K562 (cell line): ENCODE measurements at regions not wholly inside any gene's neighbourhood (a gene's known extent, or its start where the extent isn't known, plus 50 kb on each side); places are given as distances from the start of the nearest gene placed in this dataset.

Experiments
- CTCF ChIP-seq, 3 experiments: IDR thresholded peaks in 2 of 3; conservative IDR thresholded peaks in 1 of 3; 2 replicates each; pipeline ENCODE4 v1.5.1; 2011 to 2012; ENCODE audit warnings: low read length in 3 of 3, mild to moderate bottlenecking in 3 of 3, control low read depth in 2 of 3, improper control_type of control experiment in 1 of 3, inconsistent platforms in 1 of 3, low read depth in 1 of 3, mixed read lengths in 1 of 3, moderate library complexity in 1 of 3; ENCODE audit not compliant: insufficient read depth in 2 of 3
- EGR1 ChIP-seq: fragments of 450-650 bp; conservative IDR thresholded peaks from 2 replicates; pipeline ENCODE4 v1.6.1; 2017; ENCODE audit warnings: mild to moderate bottlenecking
- IRF2 ChIP-seq: sonication (generic); formaldehyde crosslinking; IDR thresholded peaks from 2 replicates; pipeline ENCODE4 v1.8.1; 2022; ENCODE audit warnings: mild to moderate bottlenecking, missing genetic modification reagents
- JUND ChIP-seq, 2 experiments: IDR thresholded peaks; 2 replicates in 1 of 2; 3 replicates in 1 of 2; pipeline ENCODE4 v1.6.1; 2011; ENCODE audit warnings: borderline replicate concordance in 2 of 2, low read depth in 2 of 2, low read length in 2 of 2, improper control_type of control experiment in 1 of 2, missing biosample characterization in 1 of 2, missing genetic modification characterization in 1 of 2, missing genetic modification reagents in 1 of 2
- MTA3 ChIP-seq: fragments of 450-650 bp; formaldehyde crosslinking; IDR thresholded peaks from 2 replicates; pipeline ENCODE4 v1.6.1; 2017; ENCODE audit warnings: mild to moderate bottlenecking, borderline replicate concordance
- PML ChIP-seq: IDR thresholded peaks from 2 replicates; pipeline ENCODE4 v1.6.1; 2012; ENCODE audit warnings: low read length, inconsistent platforms
- ZKSCAN1 ChIP-seq: fragments of 150-350 bp; IDR thresholded peaks from 2 replicates; pipeline ENCODE4 v1.6.1; 2016; ENCODE audit warnings: low read depth, low read length
- ZNF12 ChIP-seq: sonication (generic); formaldehyde crosslinking; IDR thresholded peaks from 2 replicates; pipeline ENCODE4 v1.4.0; 2020; ENCODE audit warnings: mild to moderate bottlenecking, missing genetic modification reagents
- ZNF398 ChIP-seq: fragments of 250-450 bp; sonication (Bioruptor Pico); IDR thresholded peaks from 2 replicates; pipeline ENCODE4 v1.8.0; 2021; ENCODE audit warnings: moderate library complexity, mild to moderate bottlenecking, inconsistent platforms

- TF ChIP-seq JUND (IDR thresholded peaks at IDR 0.05; ENCODE audit: borderline replicate concordance, low read depth, low read length), result no peak
- TF ChIP-seq JUND (tag; IDR thresholded peaks at IDR 0.05; ENCODE audit: borderline replicate concordance, low read depth, low read length), result no peak
- TF ChIP-seq PML, result no peak
- TF ChIP-seq IRF2 (CRISPR knock-in tag), result no peak
- TF ChIP-seq ZNF398 (CRISPR knock-in tag), result no peak
- TF ChIP-seq ZNF12 (CRISPR knock-in tag), result no peak
- no peak for TF ChIP-seq CTCF (IDR thresholded peaks at IDR 0.05 in 2 of 3, conservative IDR thresholded peaks at IDR 0.05 in 1 of 3; ENCODE audit: insufficient read depth in 2 of 3, low read depth in 1 of 3, low read length in 3 of 3)
- TF ChIP-seq ZKSCAN1, result no peak
- no peak for TF ChIP-seq EGR1
- no peak for TF ChIP-seq MTA3
Observed at GRCh38 chr10:105535478-105535877, 894.4 kb downstream of the SORCS3 start.
